Stomach (tissue), 8 donors: ENCODE measurements at regions not wholly inside any gene's neighbourhood (a gene's known extent, or its start where the extent isn't known, plus 50 kb on each side); places are given as distances from the start of the nearest gene placed in this dataset.

Source experiments
- DNase-seq, 2 donors: peaks; one replicate each; pipeline versions ENCODE4 v3.0.0 to v3.0.0-alpha.2; 2013 to 2019
- H3K27ac ChIP-seq, 5 donors: fragments of 200-600 bp in 4 of 5; sonication (generic) in 4 of 5; one replicate each; pipeline ENCODE4 v1.5.1; 2013 to 2019; ENCODE audit warnings: mild to moderate bottlenecking in 1 of 5, moderate library complexity in 1 of 5
- H3K27me3 ChIP-seq, 3 donors: fragments of 200-600 bp; sonication (generic); one replicate each; pipeline ENCODE4 v1.5.1; 2017 to 2019; ENCODE audit warnings: mixed run types in 1 of 3
- H3K36me3 ChIP-seq, 4 donors: fragments of 200-600 bp; sonication (generic); 1 replicate in 3 of 4; 2 replicates in 1 of 4; pipeline ENCODE4 v1.5.1; 2016 to 2019
- H3K4me1 ChIP-seq, 4 donors: fragments of 200-600 bp; sonication (generic); one replicate each; pipeline ENCODE4 v1.5.1; 2016 to 2019
- H3K4me3 ChIP-seq, 4 donors: fragments of 200-600 bp; sonication (generic) in 3 of 4; one replicate each; pipeline ENCODE4 v1.5.1; 2016 to 2019; ENCODE audit warnings: mild to moderate bottlenecking in 1 of 4
- H3K9me3 ChIP-seq, 4 donors: fragments of 200-600 bp; sonication (generic); one replicate each; pipeline ENCODE4 v1.5.1; 2016 to 2019
- EP300 ChIP-seq: sonication (generic); formaldehyde crosslinking; IDR thresholded peaks from one replicate; pipeline ENCODE4 v1.6.1; 2017; ENCODE audit warnings: antibody characterized with exemption
- POLR2A ChIP-seq, 4 donors: fragments of 450-650 bp; IDR thresholded peaks; one replicate each; pipeline ENCODE4 v1.6.1; 2016; ENCODE audit warnings: antibody characterized with exemption in 4 of 4, control low read depth in 2 of 4, mild to moderate bottlenecking in 1 of 4, moderate library complexity in 1 of 4
- POLR2AphosphoS5 ChIP-seq, 3 donors: sonication (generic); formaldehyde crosslinking; IDR thresholded peaks; one replicate each; pipeline ENCODE4 v1.6.1; 2016; ENCODE audit warnings: antibody characterized with exemption in 3 of 3
- WGBS, 5 donors: extraction: QIAGEN DNeasy Blood & Tissue Kit in 3 of 5; methylation state at CpG; one replicate each; pipeline versions ENCODE4 v1.1.5 to v1.1.7; 2013 to 2018; 5-methylcytosine and 5-hydroxymethylcytosine counted together
- intact Hi-C: fragments of 100-400 bp; cut with DNase I; formaldehyde crosslinking; loops from one replicate; pipeline ENCODE4 v1.15.1; 2023; ENCODE audit warnings: low total_unique reads
- TF ChIP-seq, protein P1 (sequence below), 7 experiments: fragments of 450-650 bp in 4 of 7; fragments of 200-600 bp in 3 of 7; sonication (generic) in 3 of 7; IDR thresholded peaks; one replicate each; pipeline ENCODE4 v1.5.1; 2016 to 2019; ENCODE audit warnings: antibody characterized with exemption in 7 of 7, control low read depth in 2 of 7, mild to moderate bottlenecking in 1 of 7
- donor health status: healthy with polysubstance abuse.
- donor health status: Bipolar disorder and iron deficiency.
- donor health status: healthy.

DNA sequence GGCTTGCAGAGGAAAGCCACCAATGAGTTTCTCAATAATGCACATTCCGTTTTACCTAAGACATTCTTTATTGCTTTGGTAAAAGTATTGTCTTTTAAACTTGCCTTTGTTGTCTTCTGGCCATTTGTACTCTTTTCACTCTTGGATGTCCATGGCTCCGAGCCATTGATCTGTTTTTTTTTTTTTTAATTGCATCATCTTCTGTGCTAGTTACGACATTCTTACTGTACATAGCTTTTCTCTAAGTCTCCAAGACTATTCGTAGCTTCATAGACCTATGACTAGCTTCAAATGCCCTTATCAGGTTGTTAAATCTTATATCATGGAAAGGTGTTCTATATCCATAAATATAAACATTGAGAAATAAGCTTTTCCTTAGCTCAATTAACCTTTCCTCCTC lies 1522.6 kb downstream of the FAM181B start:
- H3K4me1 ChIP-seq, result no peaks in the 10 kb centered on the region
- no peak for TF ChIP-seq POLR2A (IDR thresholded peaks at IDR 0.05)
- no peaks in the 10 kb centered on the region for H3K27me3 ChIP-seq
- DNase-seq, result no peak
- no peak overlapping the region for H3K4me3 ChIP-seq
- 79 to 88% (median 87%) methylated on average over 4 of the region's 4 CpGs for WGBS, 5 donors
- H3K27ac ChIP-seq, result no peak overlapping the region
- H3K9me3 ChIP-seq, result peaks cover 0 to 18% (median 9%) of the 10 kb centered on the region in 4 donors
- intact Hi-C loops, result no loop called here
- no peaks in the 10 kb centered on the region for H3K36me3 ChIP-seq

DNA sequence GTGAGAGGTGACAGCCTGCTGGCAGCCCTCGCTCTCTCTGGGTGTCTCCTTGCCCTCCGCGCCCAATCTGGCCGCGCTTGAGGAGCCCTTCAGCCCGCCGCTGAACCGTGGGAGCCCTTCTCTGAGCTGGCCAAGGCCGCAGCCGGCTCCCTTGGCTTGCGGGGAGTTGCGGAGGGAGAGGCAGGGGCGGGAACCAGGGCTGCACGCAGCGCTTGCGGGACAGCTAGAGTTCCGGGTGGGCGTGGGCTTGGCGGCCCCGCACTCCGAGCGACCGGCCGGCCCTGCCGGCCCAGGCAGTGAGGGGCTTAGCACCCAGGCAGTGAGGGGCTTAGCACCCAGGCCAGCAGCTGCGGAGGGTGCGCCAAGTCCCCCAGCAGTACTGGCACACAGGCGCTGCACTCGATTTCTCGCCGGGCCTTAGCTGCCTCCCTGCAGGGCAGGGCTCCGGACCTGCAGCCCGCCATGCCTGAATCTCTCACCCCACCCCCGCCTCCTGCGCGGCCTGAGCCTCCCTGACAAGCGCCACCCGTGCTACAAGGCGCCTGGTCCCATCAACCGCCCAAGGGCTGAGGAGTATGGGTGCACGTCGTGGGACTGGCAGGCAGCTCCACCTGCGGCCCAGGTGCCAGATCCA lies 1526.1 kb downstream of the FAM181B start:
- Histone ChIP-seq H3K27me3 (no peaks in the 10 kb centered on the region), H3K4me1 (no peaks in the 10 kb centered on the region), H3K9me3 (peaks cover 0 to 7% (median 0%) of the 10 kb centered on the region in 4 donors), H3K4me3 (no peak overlapping the region), H3K36me3 (no peaks in the 10 kb centered on the region), H3K27ac (no peak overlapping the region)
- intact Hi-C loops, result no loop called here
- TF ChIP-seq EP300 (no peak), POLR2AphosphoS5 (IDR thresholded peaks at IDR 0.05) (no peak), POLR2A (IDR thresholded peaks at IDR 0.05) (no peak)
- TF ChIP-seq, protein P1, sequence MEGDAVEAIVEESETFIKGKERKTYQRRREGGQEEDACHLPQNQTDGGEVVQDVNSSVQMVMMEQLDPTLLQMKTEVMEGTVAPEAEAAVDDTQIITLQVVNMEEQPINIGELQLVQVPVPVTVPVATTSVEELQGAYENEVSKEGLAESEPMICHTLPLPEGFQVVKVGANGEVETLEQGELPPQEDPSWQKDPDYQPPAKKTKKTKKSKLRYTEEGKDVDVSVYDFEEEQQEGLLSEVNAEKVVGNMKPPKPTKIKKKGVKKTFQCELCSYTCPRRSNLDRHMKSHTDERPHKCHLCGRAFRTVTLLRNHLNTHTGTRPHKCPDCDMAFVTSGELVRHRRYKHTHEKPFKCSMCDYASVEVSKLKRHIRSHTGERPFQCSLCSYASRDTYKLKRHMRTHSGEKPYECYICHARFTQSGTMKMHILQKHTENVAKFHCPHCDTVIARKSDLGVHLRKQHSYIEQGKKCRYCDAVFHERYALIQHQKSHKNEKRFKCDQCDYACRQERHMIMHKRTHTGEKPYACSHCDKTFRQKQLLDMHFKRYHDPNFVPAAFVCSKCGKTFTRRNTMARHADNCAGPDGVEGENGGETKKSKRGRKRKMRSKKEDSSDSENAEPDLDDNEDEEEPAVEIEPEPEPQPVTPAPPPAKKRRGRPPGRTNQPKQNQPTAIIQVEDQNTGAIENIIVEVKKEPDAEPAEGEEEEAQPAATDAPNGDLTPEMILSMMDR (IDR thresholded peaks at IDR 0.05), result no peak
- WGBS, 5 donors, result 81 to 98% (median 95%) methylated on average over 28 to 43 of the region's 43 CpGs
- DNase-seq, result no peak

DNA sequence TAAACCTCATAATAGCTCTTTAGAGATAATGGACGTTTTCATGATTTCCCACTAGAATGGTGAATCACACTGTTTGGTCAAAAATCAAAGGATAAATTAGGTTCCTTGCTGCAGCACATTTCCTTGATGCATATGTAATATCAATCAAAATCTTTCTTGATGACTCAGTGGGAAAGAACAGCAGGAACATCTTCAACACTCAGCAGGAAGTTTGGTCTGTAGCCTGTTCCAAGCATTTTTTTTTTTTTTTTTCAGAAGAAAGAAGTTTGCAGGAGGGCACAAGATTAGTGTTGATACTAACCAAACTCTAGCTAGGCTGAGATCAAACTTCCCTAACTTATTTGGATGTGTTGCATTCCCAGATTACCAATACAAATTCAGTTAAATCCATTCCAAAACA lies 1529.8 kb downstream of the FAM181B start:
- no peaks in the 10 kb centered on the region for H3K36me3 ChIP-seq
- intact Hi-C loops, result no loop called here
- no peak overlapping the region for H3K4me3 ChIP-seq
- DNase-seq, result no peak
- no peak for TF ChIP-seq POLR2A (IDR thresholded peaks at IDR 0.05)
- no peak for TF ChIP-seq POLR2AphosphoS5 (IDR thresholded peaks at IDR 0.05)
- TF ChIP-seq EP300, result no peak
- TF ChIP-seq, protein P1 (IDR thresholded peaks at IDR 0.05), result no peak
- H3K27ac ChIP-seq, result no peak overlapping the region
- no peaks in the 10 kb centered on the region for H3K4me1 ChIP-seq
- WGBS, 5 donors, result 40 to 65% (median 44%) methylated on average over 1 of the region's 1 CpG
- H3K27me3 ChIP-seq, result no peaks in the 10 kb centered on the region
- H3K9me3 ChIP-seq, result peaks cover 0 to 7% (median 0%) of the 10 kb centered on the region in 4 donors

DNA sequence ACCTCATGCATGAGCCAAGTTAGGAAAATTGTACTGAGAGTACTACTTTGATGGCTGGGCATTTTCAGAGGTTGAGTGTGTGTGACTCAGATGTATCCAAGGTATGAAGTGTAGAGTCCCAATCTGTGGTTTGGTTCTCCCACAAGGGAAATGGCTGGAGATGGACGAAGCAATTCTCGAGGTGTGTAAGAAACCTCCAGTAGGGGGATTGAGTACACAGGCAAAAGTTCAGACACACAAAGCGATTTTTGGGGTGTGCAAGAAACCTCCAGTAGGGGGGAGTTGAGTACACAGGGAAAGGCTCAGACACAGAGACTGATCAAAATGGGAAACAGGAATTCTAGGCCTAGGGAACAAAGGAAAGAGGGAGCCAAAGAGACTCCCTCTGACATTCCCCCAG lies 1536.3 kb downstream of the FAM181B start:
- Histone ChIP-seq H3K27ac (no peak overlapping the region), H3K27me3 (no peaks in the 10 kb centered on the region), H3K4me3 (no peak overlapping the region), H3K9me3 (peaks cover 0 to 11% (median 4%) of the 10 kb centered on the region in 4 donors), H3K4me1 (peaks cover 0 to 6% (median 4%) of the 10 kb centered on the region in 4 donors), H3K36me3 (no peaks in the 10 kb centered on the region)
- TF ChIP-seq POLR2AphosphoS5 (IDR thresholded peaks at IDR 0.05), result no peak
- no peak for TF ChIP-seq POLR2A (IDR thresholded peaks at IDR 0.05)
- TF ChIP-seq, protein P1 (IDR thresholded peaks at IDR 0.05), result no peak
- TF ChIP-seq EP300, result no peak
- 91 to 97% (median 94%) methylated on average over 3 of the region's 3 CpGs for WGBS, 5 donors
- no peak for DNase-seq
- intact Hi-C loops, result no loop called here

DNA sequence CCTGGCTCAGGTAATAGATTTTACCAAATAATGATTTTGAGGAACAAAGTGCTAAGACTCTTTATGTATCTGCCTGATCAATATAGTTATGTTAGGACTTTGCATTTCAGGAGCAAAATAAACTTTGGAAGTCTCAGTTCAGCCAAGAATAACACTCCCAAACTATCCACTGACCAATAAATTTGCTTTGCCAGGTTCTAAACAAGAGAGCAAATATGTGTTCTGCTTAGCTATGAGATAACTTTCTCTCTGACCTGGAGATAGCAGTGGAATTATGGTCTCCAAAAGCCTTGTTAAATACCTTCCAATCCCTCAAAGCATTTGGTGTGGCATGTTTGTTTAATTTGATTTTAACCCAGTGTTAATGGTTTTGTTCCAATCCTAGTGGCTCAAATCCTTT lies 1541.1 kb downstream of the FAM181B start:
- H3K4me3 ChIP-seq, result no peak overlapping the region
- intact Hi-C loops, result no loop called here
- peaks cover 0 to 13% (median 4%) of the 10 kb centered on the region in 4 donors for H3K9me3 ChIP-seq
- H3K4me1 ChIP-seq, result peaks cover 0 to 14% (median 4%) of the 10 kb centered on the region in 4 donors
- no peaks in the 10 kb centered on the region for H3K36me3 ChIP-seq
- H3K27ac ChIP-seq, result no peak overlapping the region
- TF ChIP-seq POLR2AphosphoS5 (IDR thresholded peaks at IDR 0.05) (no peak), POLR2A (IDR thresholded peaks at IDR 0.05) (no peak), EP300 (no peak)
- TF ChIP-seq, protein P1 (IDR thresholded peaks at IDR 0.05), result no peak
- H3K27me3 ChIP-seq, result no peaks in the 10 kb centered on the region
- DNase-seq, result no peak
